Endothelial cell of umbilical vein (primary cell): ENCODE measurements at regions not wholly inside any gene's neighbourhood (a gene's known extent, or its start where the extent isn't known, plus 50 kb on each side); places are given as distances from the start of the nearest gene placed in this dataset.

ENCODE experiments used
- BruUV-seq: library from RNA; stranded (reverse); fragments of 400-500 nt; replicated peaks from 2 replicates; lab custom pipeline; 2021; lab: Mats Ljungman, UMichigan
- CTCF ChIA-PET: fragments of 300-600, 350-600 bp; sonication (Branson Sonifier 250); formaldehyde crosslinking; loops from one replicate; lab custom pipeline; 2021; ENCODE audit warnings: antibody characterized with exemption, inconsistent platforms; lab: Charles Lee
- POLR2A ChIA-PET: fragments of 300-600, 350-600 bp; sonication (Branson Sonifier 250); formaldehyde crosslinking; loops from one replicate; lab custom pipeline; 2021; ENCODE audit warnings: antibody characterized with exemption, inconsistent platforms; lab: Charles Lee
- DNase-seq: peaks from one replicate; pipeline ENCODE4 v3.0.0-alpha.2; 2011; ENCODE audit warnings: low read depth, low spot score
- FAIRE-seq: peaks from 2 replicates; lab custom pipeline; 2011; peaks lifted over from hg19 to GRCh38; lab: Jason Lieb, UNC
- H2AFZ ChIP-seq: 2 replicates; pipeline ENCODE4 v1.6.0; 2012; ENCODE audit warnings: low read depth, low read length, control low read depth, inconsistent platforms
- H3K27ac ChIP-seq: 2 replicates; pipeline ENCODE4 v1.5.1; 2011; ENCODE audit warnings: low read depth, mild to moderate bottlenecking, control low read depth, low read length, moderate library complexity; ENCODE audit not compliant: insufficient read depth
- H3K27me3 ChIP-seq, 2 experiments: 2 replicates each; pipeline versions ENCODE4 v1.6.0 to v1.6.1; 2011; ENCODE audit warnings: low read length in 2 of 2, mixed read lengths in 1 of 2; ENCODE audit not compliant: control insufficient read depth in 2 of 2, insufficient read depth in 2 of 2
- H3K36me3 ChIP-seq, 2 experiments: 2 replicates in 1 of 2; 3 replicates in 1 of 2; pipeline ENCODE4 v1.5.1; 2011; ENCODE audit warnings: low read length in 2 of 2, mild to moderate bottlenecking in 1 of 2, moderate library complexity in 1 of 2; ENCODE audit not compliant: control insufficient read depth in 2 of 2, insufficient read depth in 2 of 2; ENCODE audit errors: extremely low read depth in 1 of 2
- H3K4me1 ChIP-seq: 3 replicates; pipeline ENCODE4 v1.5.1; 2011; ENCODE audit warnings: mild to moderate bottlenecking, low read length; ENCODE audit not compliant: control insufficient read depth, insufficient read depth; ENCODE audit errors: extremely low read depth
- H3K4me2 ChIP-seq: 2 replicates; pipeline ENCODE4 v1.6.1; 2011; ENCODE audit warnings: low read length, control low read depth, mixed read lengths; ENCODE audit not compliant: insufficient read depth
- H3K4me3 ChIP-seq, 3 experiments: fragments of 200-600 bp in 1 of 3; sonication (generic), shearing (Covaris generic) in 1 of 3; replicated peaks in 1 of 3; 2 replicates each; pipeline ENCODE4 v1.5.1; 2011 to 2016; ENCODE audit warnings: control low read depth in 3 of 3, low read length in 3 of 3, mild to moderate bottlenecking in 2 of 3, inconsistent platforms in 1 of 3, low read depth in 1 of 3, moderate library complexity in 1 of 3; ENCODE audit not compliant: insufficient read depth in 1 of 3
- H3K79me2 ChIP-seq: 2 replicates; pipeline ENCODE4 v1.6.0; 2012; ENCODE audit warnings: low read length, inconsistent platforms; ENCODE audit not compliant: control insufficient read depth, insufficient read depth
- H3K9ac ChIP-seq: replicated peaks from 2 replicates; pipeline ENCODE3; 2011; ENCODE audit warnings: low read length, control low read depth; ENCODE audit not compliant: insufficient read depth; ENCODE audit errors: extremely low read depth
- H3K9me1 ChIP-seq: replicated peaks from 3 replicates; pipeline ENCODE4 v1.6.0; 2011; ENCODE audit warnings: mild to moderate bottlenecking, low read length; ENCODE audit not compliant: control insufficient read depth, insufficient read depth; ENCODE audit errors: extremely low read depth
- H3K9me3 ChIP-seq: replicated peaks from 2 replicates; pipeline ENCODE4 v1.5.1; 2012; ENCODE audit warnings: low read length, inconsistent platforms; ENCODE audit not compliant: control insufficient read depth, insufficient read depth
- H4K20me1 ChIP-seq: replicated peaks from 2 replicates; pipeline ENCODE3; 2011; ENCODE audit warnings: mild to moderate bottlenecking, low read length; ENCODE audit not compliant: control insufficient read depth, insufficient read depth; ENCODE audit errors: extremely low read depth
- EZH2 ChIP-seq: IDR thresholded peaks from 2 replicates; pipeline ENCODE4 v1.6.1; 2012; ENCODE audit warnings: borderline replicate concordance, low read depth, mild to moderate bottlenecking, moderate library complexity, low read length, inconsistent platforms; ENCODE audit not compliant: severe bottlenecking
- GATA2 ChIP-seq: IDR thresholded peaks from 2 replicates; pipeline ENCODE4 v1.7.0; 2011; ENCODE audit warnings: low read depth, mild to moderate bottlenecking, moderate library complexity, mixed read lengths, low read length; ENCODE audit not compliant: insufficient read length, insufficient read depth
- JUN ChIP-seq: IDR thresholded peaks from 2 replicates; pipeline ENCODE4 v1.6.1; 2011; ENCODE audit warnings: borderline replicate concordance, low read depth; ENCODE audit not compliant: insufficient read length, insufficient read depth
- MYC ChIP-seq: IDR thresholded peaks from one replicate; pipeline ENCODE4 v1.6.1; 2011; ENCODE audit warnings: mild to moderate bottlenecking, low read depth, low read length
- POLR2AphosphoS5 ChIP-seq: IDR thresholded peaks from 2 replicates; pipeline ENCODE4 v1.6.1; 2012; ENCODE audit warnings: low read depth, mild to moderate bottlenecking, control low read depth, low read length, moderate library complexity; ENCODE audit not compliant: insufficient read depth
- dilution Hi-C: fragments of 300-500 bp; cut with MboI; formaldehyde crosslinking; loops from one replicate; pipeline ENCODE4 v1.15.0; 2019; ENCODE audit warnings: low sequenced_read_pairs; ENCODE audit not compliant: extremely low pct_ligation_motif_present
- intact Hi-C: fragments of 100-400 bp; cut with micrococcal nuclease; formaldehyde crosslinking; loops from one replicate; pipeline ENCODE4 v1.10.0; 2022
- TF ChIP-seq, protein P1 (sequence below), 2 donors: IDR thresholded peaks; 1 replicate in 1 of 2; 2 replicates in 1 of 2; pipeline ENCODE4 v1.5.1; 2011; ENCODE audit warnings: low read length in 2 of 2, mild to moderate bottlenecking in 2 of 2, moderate library complexity in 2 of 2, control low read depth in 1 of 2, inconsistent platforms in 1 of 2, low read depth in 1 of 2; ENCODE audit not compliant: insufficient read depth in 1 of 2; ENCODE audit errors: extremely low read depth in 1 of 2

DNA sequence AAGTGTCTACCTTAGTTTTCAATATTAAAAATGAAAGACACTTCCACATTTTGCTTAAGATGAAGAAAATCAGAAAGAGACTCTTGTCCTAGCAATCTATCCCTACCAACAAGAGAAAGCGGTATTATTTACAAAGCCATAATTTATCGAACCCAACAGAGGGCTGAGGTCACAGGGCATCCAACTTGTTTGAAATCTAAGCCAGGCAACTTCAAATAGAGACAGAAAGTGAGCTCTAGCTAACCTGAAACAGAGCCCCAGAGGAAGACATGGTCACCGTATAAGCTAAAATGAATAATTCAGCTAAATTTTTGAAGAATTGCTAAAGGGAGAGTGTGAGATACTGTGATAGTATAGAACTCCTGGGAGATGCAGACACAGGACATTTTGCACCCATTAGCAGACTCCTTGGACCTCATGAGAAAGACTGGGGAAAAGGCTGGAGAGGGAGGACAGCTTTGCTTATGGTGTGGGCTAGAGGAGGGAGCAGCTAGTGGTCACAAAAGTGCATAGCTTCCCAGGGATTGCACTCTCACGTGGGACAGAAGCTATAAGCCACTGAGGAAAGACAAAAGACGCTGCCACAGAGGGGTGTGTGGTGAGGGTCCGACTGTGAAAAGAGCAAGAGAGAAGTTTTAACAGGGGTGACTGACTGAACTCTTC is 624.2 kb upstream of the GRIN3A start:
- TF ChIP-seq EZH2 = no peak
- no peak overlapping the region for H3K9ac ChIP-seq
- dilution Hi-C loops = no loop called here

DNA sequence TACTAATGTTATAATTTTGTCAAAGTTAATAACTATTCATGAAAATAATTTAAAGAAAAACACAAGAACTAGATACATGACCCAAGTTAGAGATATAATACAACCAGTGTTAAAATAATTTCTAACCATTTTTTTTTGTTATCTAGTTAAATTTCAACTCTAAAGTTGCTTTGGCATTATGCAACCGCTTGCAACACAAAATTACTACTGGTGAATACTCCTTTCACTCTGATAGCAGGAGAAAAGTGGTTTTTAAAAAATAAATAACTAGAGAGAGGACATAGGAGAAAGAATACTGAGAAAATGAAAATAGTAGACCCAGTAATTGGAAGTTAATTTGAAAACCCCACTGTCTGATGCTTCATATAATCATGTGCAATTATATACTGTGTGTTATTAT is 622.4 kb upstream of the GRIN3A start:
- Histone ChIP-seq H2AFZ (no peak overlapping the region), H3K9me1 (no peaks in the 10 kb centered on the region), H3K27me3 (no peaks in the 10 kb centered on the region), H3K36me3 (no peaks in the 10 kb centered on the region), H3K4me1 (no peaks in the 10 kb centered on the region), H3K27ac (no peak overlapping the region), H3K9ac (no peak overlapping the region), H4K20me1 (no peaks in the 10 kb centered on the region), H3K9me3 (no peaks in the 10 kb centered on the region), H3K79me2 (no peaks in the 10 kb centered on the region), H3K4me2 (no peak overlapping the region), H3K4me3 (no peak overlapping the region)
- no peak for DNase-seq
- CTCF ChIA-PET = no interaction called here
- dilution Hi-C loops (no loop called here), intact Hi-C loops (no loop called here)
- no peak for FAIRE-seq
- TF ChIP-seq, protein P1, sequence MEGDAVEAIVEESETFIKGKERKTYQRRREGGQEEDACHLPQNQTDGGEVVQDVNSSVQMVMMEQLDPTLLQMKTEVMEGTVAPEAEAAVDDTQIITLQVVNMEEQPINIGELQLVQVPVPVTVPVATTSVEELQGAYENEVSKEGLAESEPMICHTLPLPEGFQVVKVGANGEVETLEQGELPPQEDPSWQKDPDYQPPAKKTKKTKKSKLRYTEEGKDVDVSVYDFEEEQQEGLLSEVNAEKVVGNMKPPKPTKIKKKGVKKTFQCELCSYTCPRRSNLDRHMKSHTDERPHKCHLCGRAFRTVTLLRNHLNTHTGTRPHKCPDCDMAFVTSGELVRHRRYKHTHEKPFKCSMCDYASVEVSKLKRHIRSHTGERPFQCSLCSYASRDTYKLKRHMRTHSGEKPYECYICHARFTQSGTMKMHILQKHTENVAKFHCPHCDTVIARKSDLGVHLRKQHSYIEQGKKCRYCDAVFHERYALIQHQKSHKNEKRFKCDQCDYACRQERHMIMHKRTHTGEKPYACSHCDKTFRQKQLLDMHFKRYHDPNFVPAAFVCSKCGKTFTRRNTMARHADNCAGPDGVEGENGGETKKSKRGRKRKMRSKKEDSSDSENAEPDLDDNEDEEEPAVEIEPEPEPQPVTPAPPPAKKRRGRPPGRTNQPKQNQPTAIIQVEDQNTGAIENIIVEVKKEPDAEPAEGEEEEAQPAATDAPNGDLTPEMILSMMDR (IDR thresholded peaks at IDR 0.05; ENCODE audit: extremely low read depth in 1 of 2, insufficient read depth in 1 of 2, low read depth in 1 of 2, low read length in 2 of 2) = no peak
- TF ChIP-seq POLR2AphosphoS5 (no peak), GATA2 (no peak), JUN (no peak), MYC (no peak)
- POLR2A ChIA-PET = no interaction called here
- no TSS peak for BruUV-seq

More for the DNA sequence above, 624.2 kb upstream of the GRIN3A start:
- FAIRE-seq = no peak
- intact Hi-C loops = no loop called here
- no peak overlapping the region for H3K4me2 ChIP-seq
- CTCF ChIA-PET = interaction anchor here (1.1 kb wide), 1 partner anchor 10 kb away, joined by 3 read pairs; no protein-coding TSS in a partner anchor
- H3K9me1 ChIP-seq = no peaks in the 10 kb centered on the region
- no peaks in the 10 kb centered on the region for H4K20me1 ChIP-seq
- H3K27ac ChIP-seq = no peak overlapping the region
- no peaks in the 10 kb centered on the region for H3K79me2 ChIP-seq
- POLR2A ChIA-PET = no interaction called here
- no peak overlapping the region for H2AFZ ChIP-seq
- H3K27me3 ChIP-seq = no peaks in the 10 kb centered on the region
- no peak overlapping the region for H3K4me3 ChIP-seq
- BruUV-seq = no TSS peak
- no peaks in the 10 kb centered on the region for H3K4me1 ChIP-seq
- no peak for DNase-seq
- no peaks in the 10 kb centered on the region for H3K36me3 ChIP-seq
- H3K9me3 ChIP-seq = no peaks in the 10 kb centered on the region
